SKM-1 (cell line): ENCODE measurements at regions not wholly inside any gene's neighbourhood (a gene's known extent, or its start where the extent isn't known, plus 50 kb on each side); places are given as distances from the start of the nearest gene placed in this dataset.
A peak's percentile ranks its signal among the peaks of the same experiment; 100 is the strongest.
"Not testable (repeated sequence)": the region's sequence is repeated elsewhere in the genome, so short reads cannot be mapped to it uniquely, and the experiment has no call there.

Source experiments
- DNase-seq: peaks from one replicate; lab custom pipeline; 2025; ENCODE audit not compliant: unreplicated experiment; lab: John Stamatoyannopoulos, UW

- DNase-seq = no peak
Observed at GRCh38 chr11:86861810-86862209, 61.5 kb downstream of the PRSS23 start.

GRCh38 chr11:86863476-86863875 lies 63.1 kb downstream of the PRSS23 start:
- DNase-seq = no peak

GRCh38 chr11:86865436-86865835 lies 65.1 kb downstream of the PRSS23 start:
- no peak for DNase-seq

- DNase-seq = no peak
Observed at GRCh38 chr11:86869531-86869930, 69.2 kb downstream of the PRSS23 start.

GRCh38 chr11:86869966-86870570 lies 69.7 kb downstream of the PRSS23 start:
- no peak for DNase-seq

GRCh38 chr11:86873573-86874083 lies 73.3 kb downstream of the PRSS23 start:
- peak; percentile 49 for DNase-seq

GRCh38 chr11:86874304-86875056 lies 74.1 kb downstream of the PRSS23 start:
- DNase-seq = no peak

- no peak for DNase-seq
Observed at GRCh38 chr11:86876716-86877234, 76.4 kb downstream of the PRSS23 start.

GRCh38 chr11:86877503-86877902 lies 77.2 kb downstream of the PRSS23 start:
- no peak for DNase-seq

GRCh38 chr11:86879241-86879640 lies 76.0 kb downstream of the FZD4 start:
- DNase-seq = not testable (repeated sequence)

GRCh38 chr11:86885311-86885710 lies 69.9 kb downstream of the FZD4 start:
- DNase-seq = no peak

GRCh38 chr11:86888164-86889000 lies 66.8 kb downstream of the FZD4 start:
- no peak for DNase-seq

- no peak for DNase-seq
Observed at GRCh38 chr11:86889001-86889341, 66.2 kb downstream of the FZD4 start.

GRCh38 chr11:86891036-86891435 lies 64.2 kb downstream of the FZD4 start:
- DNase-seq = no peak

- DNase-seq = no peak
Observed at GRCh38 chr11:86893235-86893634, 62.0 kb downstream of the FZD4 start.
